ENCODE measurements at regions not wholly inside any gene's neighbourhood (a gene's known extent, or its start where the extent isn't known, plus 50 kb on each side); places are given as distances from the start of the nearest gene placed in this dataset.

- TF ChIP-seq USF2 (IDR thresholded peaks at IDR 0.05; ENCODE audit: low read length) (no peak), NRF1 (IDR thresholded peaks at IDR 0.05; ENCODE audit: low read depth, low read length) (no peak), JUND (IDR thresholded peaks at IDR 0.05; ENCODE audit: low read length) (no peak), SP4 (IDR thresholded peaks at IDR 0.05; ENCODE audit: low read length) (no peak), EGR1 (IDR thresholded peaks at IDR 0.05; ENCODE audit: borderline replicate concordance, low read depth, low read length) (no peak), POLR2A (IDR thresholded peaks at IDR 0.05; ENCODE audit: control extremely low read depth in 1 of 2, low read depth in 2 of 2, low read length in 2 of 2) (no peak), PHF8 (conservative IDR thresholded peaks at IDR 0.05; ENCODE audit: low read depth, low read length) (no peak), TCF12 (IDR thresholded peaks at IDR 0.05; ENCODE audit: low read depth, low read length) (no peak)
Observed at GRCh38 chr11:112336356-112336886, 75.8 kb upstream of the PLET1 start (continued).

All from H1 (cell line).